Peyer's patch (tissue), 4 donors: ENCODE measurements at regions not wholly inside any gene's neighbourhood (a gene's known extent, or its start where the extent isn't known, plus 50 kb on each side); places are given as distances from the start of the nearest gene placed in this dataset.
A peak's percentile ranks its signal among the peaks of the same experiment; 100 is the strongest.

Experiments
- DNase-seq, 3 donors: peaks; one replicate each; pipeline ENCODE4 v3.0.0-alpha.2; 2017 to 2019
- H3K27ac ChIP-seq, 4 donors: fragments of 200-600 bp; sonication (generic); one replicate each; pipeline ENCODE4 v1.5.1; 2016 to 2019
- H3K27me3 ChIP-seq, 2 donors: fragments of 200-600 bp; sonication (generic); one replicate each; pipeline ENCODE4 v1.5.1; 2019
- H3K36me3 ChIP-seq, 3 donors: fragments of 200-600 bp; sonication (generic); one replicate each; pipeline ENCODE4 v1.5.1; 2016 to 2019
- H3K4me1 ChIP-seq, 4 donors: fragments of 200-600 bp; sonication (generic); one replicate each; pipeline ENCODE4 v1.5.1; 2016 to 2019
- H3K4me3 ChIP-seq, 4 donors: fragments of 200-600 bp; sonication (generic); 1 replicate in 3 of 4; 2 replicates in 1 of 4; pipeline ENCODE4 v1.5.1; 2016 to 2019; ENCODE audit warnings: mild to moderate bottlenecking in 1 of 4
- H3K9me3 ChIP-seq, 4 donors: fragments of 200-600 bp; sonication (generic); one replicate each; pipeline ENCODE4 v1.5.1; 2016 to 2019; ENCODE audit warnings: mild to moderate bottlenecking in 1 of 4
- CTCF ChIP-seq, 6 experiments: fragments of 450-650 bp in 4 of 6; fragments of 200-600 bp in 2 of 6; sonication (generic) in 1 of 6; IDR thresholded peaks; one replicate each; pipeline ENCODE4 v1.5.1; 2017 to 2019; ENCODE audit warnings: antibody characterized with exemption in 6 of 6, mild to moderate bottlenecking in 3 of 6, moderate library complexity in 1 of 6
- POLR2A ChIP-seq, 2 donors: fragments of 450-650 bp; IDR thresholded peaks; one replicate each; pipeline ENCODE4 v1.5.1; 2017; ENCODE audit warnings: antibody characterized with exemption in 2 of 2, mild to moderate bottlenecking in 2 of 2, moderate library complexity in 2 of 2

- Histone ChIP-seq H3K36me3 (no peaks in the 10 kb centered on the region), H3K27ac (peak overlapping the region in 1 of 4 donors; percentile 66), H3K27me3 (no peaks in the 10 kb centered on the region), H3K4me1 (no peaks in the 10 kb centered on the region), H3K9me3 (no peaks in the 10 kb centered on the region), H3K4me3 (no peak overlapping the region)
- TF ChIP-seq CTCF (IDR thresholded peaks at IDR 0.05) (no peak), POLR2A (IDR thresholded peaks at IDR 0.05) (no peak)
- DNase-seq: no peak
These were observed 60.0 kb downstream of the NAV1 start for GRCh38 chr1:201598973-201599372.

GRCh38 chr1:201599548-201599947, 60.6 kb downstream of the NAV1 start:
- H3K4me3 ChIP-seq: no peak overlapping the region
- no peaks in the 10 kb centered on the region for H3K27me3 ChIP-seq
- no peaks in the 10 kb centered on the region for H3K36me3 ChIP-seq
- peak overlapping the region in 1 of 4 donors; percentile 66 for H3K27ac ChIP-seq
- DNase-seq: no peak
- no peaks in the 10 kb centered on the region for H3K4me1 ChIP-seq
- H3K9me3 ChIP-seq: no peaks in the 10 kb centered on the region
- TF ChIP-seq POLR2A (IDR thresholded peaks at IDR 0.05) (no peak), CTCF (IDR thresholded peaks at IDR 0.05) (no peak)

GRCh38 chr1:201602413-201603265, 63.7 kb downstream of the NAV1 start:
- TF ChIP-seq POLR2A (IDR thresholded peaks at IDR 0.05) (no peak), CTCF (IDR thresholded peaks at IDR 0.05) (no peak)
- no peaks in the 10 kb centered on the region for H3K27me3 ChIP-seq
- DNase-seq: no peak
- H3K9me3 ChIP-seq: no peaks in the 10 kb centered on the region
- H3K36me3 ChIP-seq: no peaks in the 10 kb centered on the region
- H3K4me1 ChIP-seq: no peaks in the 10 kb centered on the region
- H3K4me3 ChIP-seq: no peak overlapping the region
- peak overlapping the region in 2 of 4 donors; percentile 17 to 32 for H3K27ac ChIP-seq

GRCh38 chr1:201603613-201604232, 64.8 kb downstream of the NAV1 start:
- Histone ChIP-seq H3K27me3 (no peaks in the 10 kb centered on the region), H3K4me1 (no peaks in the 10 kb centered on the region), H3K9me3 (no peaks in the 10 kb centered on the region), H3K36me3 (no peaks in the 10 kb centered on the region), H3K4me3 (no peak overlapping the region), H3K27ac (peak overlapping the region in 2 of 4 donors; percentile 17 to 28)
- TF ChIP-seq CTCF (IDR thresholded peaks at IDR 0.05): no peak
- no peak for TF ChIP-seq POLR2A (IDR thresholded peaks at IDR 0.05)
- DNase-seq: no peak

- Histone ChIP-seq H3K4me3 (no peak overlapping the region), H3K4me1 (no peaks in the 10 kb centered on the region), H3K9me3 (no peaks in the 10 kb centered on the region), H3K27me3 (no peaks in the 10 kb centered on the region), H3K27ac (peak overlapping the region in 2 of 4 donors; percentile 39 to 44), H3K36me3 (no peaks in the 10 kb centered on the region)
- DNase-seq: no peak
- TF ChIP-seq POLR2A (IDR thresholded peaks at IDR 0.05): no peak
These were observed 66.6 kb downstream of the NAV1 start for GRCh38 chr1:201605385-201606010.

- Histone ChIP-seq H3K4me3 (no peak overlapping the region), H3K36me3 (no peaks in the 10 kb centered on the region), H3K27me3 (no peaks in the 10 kb centered on the region), H3K9me3 (no peaks in the 10 kb centered on the region), H3K27ac (peak overlapping the region in 2 of 4 donors; percentile 39 to 44), H3K4me1 (no peaks in the 10 kb centered on the region)
- DNase-seq: no peak
- TF ChIP-seq CTCF (IDR thresholded peaks at IDR 0.05): no peak
- TF ChIP-seq POLR2A (IDR thresholded peaks at IDR 0.05): no peak
These were observed 67.2 kb downstream of the NAV1 start for GRCh38 chr1:201606096-201606495.
